CD4-positive, alpha-beta T cell treated with Interferon alpha-2 for 1 hour (primary cell): ENCODE measurements at regions not wholly inside any gene's neighbourhood (a gene's known extent, or its start where the extent isn't known, plus 50 kb on each side); places are given as distances from the start of the nearest gene placed in this dataset.
A peak's percentile ranks its signal among the peaks of the same experiment; 100 is the strongest.

ENCODE experiments used
- DNase-seq, 2 donors: peaks; one replicate each; pipeline ENCODE4 v3.0.0-alpha.2; 2020 to 2022

DNA sequence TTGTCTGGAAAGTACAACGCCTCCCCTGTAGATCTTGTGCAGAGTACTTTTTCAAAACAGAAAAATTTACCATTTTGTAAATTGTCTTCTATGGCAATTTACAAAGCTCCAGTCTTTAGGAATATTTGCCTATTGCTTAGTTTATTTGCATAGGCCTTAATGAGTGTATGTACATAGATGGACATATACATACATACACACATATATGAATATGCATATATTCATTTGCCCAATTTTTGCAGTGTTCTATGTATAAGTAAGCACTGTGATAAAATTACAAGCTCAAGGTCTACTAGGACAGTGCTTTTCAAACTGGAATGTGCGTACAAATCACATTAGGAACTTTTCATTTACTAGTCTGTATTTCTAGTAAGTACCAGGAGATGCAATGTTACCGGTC, 301.3 kb upstream of the SMARCA2 start:
- DNase-seq = no peak

DNA sequence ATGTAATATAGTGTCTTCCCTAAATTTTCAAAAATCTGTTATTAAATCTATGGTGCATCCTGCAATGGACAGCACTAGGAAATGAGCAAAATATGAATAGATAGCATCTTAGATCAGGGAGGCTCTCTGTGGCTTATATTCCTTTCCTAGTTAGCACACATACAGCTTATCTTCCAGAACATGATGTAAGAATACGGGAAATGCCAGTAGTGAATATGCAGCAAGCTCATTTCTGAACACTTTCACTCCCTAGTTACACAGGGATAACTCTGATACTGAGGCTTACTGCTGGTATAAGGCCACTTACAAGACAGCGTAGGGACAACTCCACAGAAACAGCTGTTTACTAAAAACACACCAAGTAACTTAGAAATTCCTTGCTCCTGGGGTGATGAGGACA, 297.3 kb upstream of the SMARCA2 start:
- no peak for DNase-seq

DNA sequence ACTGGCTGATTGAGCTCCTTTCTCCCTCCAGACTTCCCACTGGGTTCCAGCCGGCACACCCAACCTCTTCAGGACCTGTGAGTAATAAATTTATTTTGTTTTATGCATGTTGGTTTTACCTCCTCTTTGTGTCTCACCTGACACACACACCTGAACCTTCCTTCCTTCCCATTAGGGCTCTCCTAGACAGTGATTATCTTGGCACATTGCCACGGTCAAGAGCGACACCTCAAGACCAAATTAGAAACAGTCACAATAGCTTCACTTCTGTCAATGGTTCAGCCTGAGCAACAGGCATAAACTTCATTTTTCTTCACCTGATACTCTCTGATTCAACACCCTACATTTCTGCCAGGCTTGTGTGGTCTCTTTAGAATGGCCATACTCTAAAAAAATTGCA, 296.3 kb upstream of the SMARCA2 start:
- no peak for DNase-seq

DNA sequence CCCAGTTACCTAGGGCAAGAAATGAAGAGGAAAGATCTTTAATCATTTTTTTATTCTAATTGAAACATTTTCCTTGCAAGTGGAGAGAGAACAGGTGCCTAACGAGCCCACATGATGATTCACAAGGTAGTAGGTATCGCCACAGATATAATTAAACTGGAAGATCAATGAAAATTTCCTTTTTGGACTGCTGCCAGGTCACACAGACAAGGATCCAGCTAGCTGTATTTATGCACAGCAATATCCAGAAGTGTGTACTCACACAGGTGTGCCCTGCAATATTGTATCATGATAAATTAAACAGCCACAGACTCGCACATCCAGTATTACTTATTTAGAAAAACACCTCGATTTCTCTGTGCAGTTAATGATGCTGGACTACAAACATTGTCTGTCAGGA, 294.0 kb upstream of the SMARCA2 start:
- DNase-seq = no peak

DNA sequence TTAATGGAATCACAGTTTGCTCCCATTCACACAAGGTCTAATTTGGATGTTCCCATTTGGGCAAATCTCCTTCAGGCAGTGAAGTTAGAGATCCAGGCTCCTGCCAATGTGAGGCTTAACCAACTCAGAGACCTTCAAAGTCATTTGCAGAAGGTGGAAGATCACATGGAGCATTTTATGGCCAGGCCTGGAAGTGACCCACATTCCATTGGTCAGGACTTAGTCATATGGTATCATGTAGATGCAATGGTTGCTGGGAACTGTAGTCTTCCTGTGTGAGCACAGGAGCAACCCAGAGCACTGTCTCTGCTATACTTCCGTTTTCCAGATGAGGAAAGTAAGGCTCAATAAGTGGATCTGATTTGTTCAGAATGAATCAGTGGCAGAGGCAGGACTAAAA, 292.7 kb upstream of the SMARCA2 start:
- no peak for DNase-seq

DNA sequence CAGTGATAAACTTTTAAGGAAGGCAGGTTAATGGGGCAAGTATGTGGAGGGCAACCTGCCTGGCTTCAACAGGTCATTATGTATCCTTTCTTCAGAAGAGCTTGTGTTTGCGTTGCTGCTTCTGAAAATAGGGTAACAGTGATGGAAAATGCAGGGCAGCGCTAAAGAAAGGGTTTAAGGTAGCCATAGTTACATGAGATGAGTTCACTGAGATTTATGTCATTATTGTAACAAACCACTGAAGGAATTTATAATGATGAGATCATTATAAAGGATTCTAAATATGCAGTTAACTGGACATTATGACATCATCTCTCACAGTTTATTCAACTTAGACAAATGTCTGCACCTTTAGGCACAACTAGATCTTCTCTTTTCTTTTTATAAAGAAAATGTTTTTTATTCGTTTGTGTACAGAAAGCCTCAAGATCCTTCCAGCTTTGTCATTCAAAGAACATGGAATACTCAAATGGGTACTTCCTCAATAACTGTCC, 291.6 kb upstream of the SMARCA2 start:
- no peak for DNase-seq

DNA sequence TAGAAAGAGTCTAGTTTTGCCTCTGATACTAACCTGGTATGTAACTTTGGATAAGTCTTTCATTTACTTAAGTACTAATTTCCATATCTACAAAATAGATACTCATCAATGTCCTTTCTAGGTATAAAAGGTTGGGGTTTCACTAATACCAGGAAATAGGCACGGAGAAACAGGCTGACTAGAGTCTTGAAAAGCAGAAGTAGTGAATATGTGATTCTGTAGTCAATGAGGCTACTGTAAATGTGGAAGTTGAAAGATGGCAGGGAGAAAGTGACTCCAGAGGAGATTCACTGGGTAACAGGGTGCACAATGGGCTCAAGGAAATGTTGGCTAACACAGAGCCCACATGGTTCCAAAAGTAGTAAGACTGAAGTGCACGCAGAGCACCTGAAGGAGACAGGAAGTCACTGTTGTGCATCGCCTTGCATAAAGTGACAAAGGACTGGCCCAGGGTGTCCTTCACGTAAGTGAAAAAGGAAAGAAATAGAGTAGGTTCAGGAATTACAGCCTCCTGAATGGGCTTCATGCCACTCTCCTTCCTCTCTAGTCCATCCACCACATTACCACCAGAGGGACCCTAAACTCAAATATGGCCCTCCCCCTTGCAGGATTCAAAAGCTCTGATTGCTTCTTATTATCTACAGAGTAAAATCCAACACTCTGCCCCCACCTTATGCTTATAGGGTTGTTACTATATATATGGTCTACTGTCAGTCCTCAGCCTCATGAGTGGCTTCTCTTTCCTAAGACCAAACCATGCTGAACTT, 288.0 kb upstream of the SMARCA2 start:
- peak in 1 of 2 donors; percentile 21 for DNase-seq

DNA sequence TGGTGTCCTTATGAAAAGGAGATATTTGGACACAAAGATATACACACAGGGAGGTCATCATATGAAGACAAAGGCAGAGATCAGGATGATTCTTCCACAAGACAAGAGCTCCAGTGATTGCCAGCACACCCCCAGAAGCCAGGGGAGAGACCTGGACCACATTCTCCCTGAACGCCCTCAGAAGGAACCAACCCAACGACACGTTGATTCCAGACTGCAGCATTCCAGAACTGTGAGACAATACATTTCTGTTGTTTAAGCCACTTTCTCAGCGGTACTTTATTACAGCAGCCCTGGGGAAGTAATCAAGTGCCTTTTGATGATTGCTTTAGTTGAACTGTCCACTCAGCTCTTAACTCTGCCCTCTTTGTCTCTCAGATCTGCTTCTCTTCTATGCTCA, 285.5 kb upstream of the SMARCA2 start:
- no peak for DNase-seq

DNA sequence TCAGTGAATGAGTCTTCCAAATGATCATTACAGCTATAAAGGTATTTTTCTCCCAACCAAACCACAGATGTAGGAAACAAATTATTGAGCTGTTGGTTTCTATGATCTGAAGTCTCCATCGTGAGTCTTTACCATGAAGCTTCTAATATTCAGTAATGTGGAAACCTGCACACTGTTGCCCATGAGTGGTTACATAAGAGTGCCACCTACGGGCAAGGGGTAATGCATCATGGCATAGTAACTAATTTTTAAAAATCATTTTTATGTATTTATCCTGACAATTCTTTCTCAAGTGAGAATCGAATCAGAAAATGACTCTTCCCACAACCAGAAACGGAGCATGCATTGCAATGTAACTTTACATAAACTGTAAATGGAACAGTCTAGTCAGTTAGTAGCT, 282.5 kb upstream of the SMARCA2 start:
- no peak for DNase-seq

DNA sequence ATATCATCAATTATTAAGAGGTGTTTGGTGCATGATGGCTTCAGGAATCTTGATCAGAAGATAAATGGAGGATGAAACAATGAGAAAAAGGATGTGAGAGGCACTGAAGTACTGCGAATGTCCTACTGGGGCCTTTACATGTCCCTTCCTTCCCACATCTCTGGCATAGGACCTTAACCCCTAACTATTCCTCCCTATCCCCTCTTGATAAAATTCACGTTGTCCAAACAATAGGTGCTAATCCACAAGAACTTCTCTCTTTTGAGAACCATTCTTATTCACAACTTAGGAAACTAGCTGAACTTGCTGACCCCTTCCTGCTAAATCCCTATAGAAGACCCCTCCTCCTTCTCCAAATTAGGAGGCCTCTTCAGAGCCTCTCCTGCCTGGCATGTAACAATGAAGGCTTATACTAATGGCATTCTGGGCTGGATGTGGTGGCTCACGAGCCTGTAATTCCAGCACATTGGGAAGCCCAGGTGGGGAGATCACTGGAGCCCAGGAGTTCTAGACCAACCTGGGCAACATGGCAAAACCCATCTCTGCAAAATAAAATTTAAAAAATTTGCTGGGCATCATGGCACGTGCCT, 276.5 kb upstream of the SMARCA2 start:
- no peak for DNase-seq

DNA sequence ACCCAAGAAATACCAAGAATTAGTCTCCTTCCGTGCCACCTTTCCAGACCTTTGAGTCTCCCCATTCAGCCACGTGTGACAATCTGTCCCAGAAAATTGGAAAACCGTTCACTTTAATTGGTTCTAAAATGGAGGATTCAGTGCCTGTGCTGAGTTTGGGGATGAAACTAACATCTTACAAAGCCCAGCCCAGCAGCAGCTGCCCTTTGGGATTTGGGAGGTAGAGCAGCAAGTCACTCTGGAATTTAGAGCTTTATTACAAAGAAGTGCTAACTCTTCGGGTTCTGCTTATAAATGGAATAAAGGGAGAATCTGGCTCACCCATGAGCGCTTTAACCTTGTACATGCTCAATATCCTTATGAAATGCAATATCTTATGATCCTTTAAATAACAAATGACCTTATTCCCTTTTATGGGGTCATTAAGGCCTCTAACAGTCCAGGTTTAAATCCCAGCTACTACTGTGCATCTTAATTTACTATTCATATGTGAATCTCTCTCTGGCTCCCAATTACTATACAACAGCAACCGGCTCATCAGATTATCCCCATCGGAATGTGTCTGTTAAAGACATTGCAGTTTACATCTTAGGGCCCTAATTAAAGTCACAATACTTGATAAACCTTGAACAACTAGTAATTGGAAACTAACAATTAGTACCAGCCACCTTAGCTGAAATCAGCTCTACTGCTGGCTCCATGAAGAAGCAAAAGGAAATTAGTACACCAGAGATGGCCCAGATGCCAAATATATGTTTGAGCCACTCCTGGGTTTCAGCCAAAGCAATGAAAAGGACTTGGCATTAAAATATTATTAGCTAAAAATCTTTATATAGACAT, 271.8 kb upstream of the SMARCA2 start:
- DNase-seq = no peak

DNA sequence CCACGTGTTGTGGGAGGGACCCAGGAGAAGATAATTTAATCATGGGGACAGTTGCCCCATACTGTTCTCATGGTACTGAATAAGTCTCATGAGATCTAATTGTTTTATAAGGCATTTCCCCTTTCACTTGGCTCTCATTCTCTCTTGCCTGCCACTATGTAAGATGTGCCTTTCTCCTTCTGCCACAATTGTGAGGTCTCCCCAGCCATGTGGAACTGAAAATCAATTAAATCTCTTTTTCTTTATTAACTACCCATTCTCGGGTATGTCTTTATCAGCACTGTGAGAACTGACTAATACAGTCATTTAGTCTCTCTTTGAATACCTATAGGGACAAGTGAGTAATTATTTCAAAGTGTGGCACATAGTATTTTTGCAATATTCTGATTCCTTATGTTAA, 269.2 kb upstream of the SMARCA2 start:
- DNase-seq = no peak

DNA sequence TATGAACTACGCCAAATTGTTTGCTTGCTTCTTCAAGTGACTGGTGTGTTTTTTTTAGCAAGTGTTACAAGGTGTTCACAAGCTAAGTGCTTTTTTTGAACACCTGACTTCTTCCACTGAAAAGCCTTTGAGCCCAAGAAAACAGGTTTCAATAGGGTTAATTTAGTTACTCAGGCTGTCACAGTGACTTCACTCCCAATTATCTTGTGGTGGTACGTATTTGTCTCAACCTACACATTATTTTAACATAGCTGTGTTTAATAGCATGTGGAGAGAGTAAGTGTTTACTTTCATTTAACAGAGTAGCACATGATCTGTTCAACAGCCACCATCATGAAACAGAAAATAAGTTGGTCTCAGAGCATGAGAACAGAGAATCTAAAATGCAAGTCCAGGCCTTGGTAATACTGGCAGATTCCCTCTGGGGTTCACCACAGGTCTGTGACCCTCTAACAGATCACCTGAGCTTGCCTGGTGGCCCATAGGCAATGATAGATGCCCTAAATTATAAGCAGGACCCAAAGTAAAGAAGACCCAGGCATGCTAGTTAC, 267.7 kb upstream of the SMARCA2 start:
- no peak for DNase-seq

DNA sequence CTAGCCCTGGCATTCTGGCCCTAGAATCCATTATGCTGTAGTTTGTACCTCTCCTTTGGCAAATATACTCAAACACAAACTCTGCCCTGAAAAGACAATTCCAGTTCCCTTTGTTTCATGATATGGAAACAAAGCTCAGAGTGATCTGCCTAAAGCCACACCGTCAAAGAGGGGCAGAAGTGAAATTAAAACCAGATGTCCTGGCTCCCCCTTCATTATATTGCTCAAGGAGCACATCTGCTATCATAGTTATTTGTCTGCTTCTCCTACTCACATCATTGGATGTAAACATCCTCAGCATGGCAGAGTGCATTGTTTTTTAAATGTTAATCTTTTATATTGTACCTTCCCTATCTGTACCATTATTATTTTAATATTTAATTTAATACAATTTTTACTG, 266.7 kb upstream of the SMARCA2 start:
- DNase-seq = no peak

DNA sequence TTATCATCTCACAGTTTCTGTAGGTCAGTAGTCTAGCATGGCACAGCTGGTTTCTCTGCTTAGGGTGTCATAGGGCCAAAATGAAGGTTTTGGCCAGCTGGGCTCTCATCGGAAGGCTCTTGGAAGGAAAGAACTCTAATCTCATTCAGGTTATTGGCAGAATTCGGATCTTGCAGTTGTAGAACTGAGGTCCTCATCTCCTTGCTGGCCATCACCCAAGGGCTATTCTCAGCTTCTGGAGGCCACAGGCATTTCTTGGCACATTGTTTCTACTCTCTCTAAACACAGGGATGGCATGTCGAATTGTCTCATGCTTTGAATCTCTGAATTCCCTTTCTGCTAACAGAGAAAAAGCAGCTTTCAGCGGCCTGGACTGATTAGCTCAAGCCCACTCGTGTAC, 258.0 kb upstream of the SMARCA2 start:
- no peak for DNase-seq

DNA sequence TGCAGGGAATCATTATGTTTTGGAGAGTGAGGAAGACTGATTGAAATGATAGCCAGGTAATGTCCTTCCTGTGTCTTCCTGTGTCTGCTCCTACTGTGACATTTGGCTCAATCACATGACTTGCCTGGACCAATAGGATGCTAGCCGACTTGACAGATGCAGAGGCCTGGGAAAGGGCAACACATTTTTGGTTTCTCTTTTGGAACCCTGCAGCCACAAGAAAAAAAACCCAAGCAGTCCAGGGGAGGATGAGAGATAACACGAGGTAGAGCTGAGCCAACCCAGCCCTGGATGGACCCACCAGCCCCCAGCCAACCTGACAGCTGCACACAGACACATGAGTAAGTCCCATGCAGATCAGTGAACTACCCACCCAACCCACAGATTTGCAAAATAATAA, 256.1 kb upstream of the SMARCA2 start:
- no peak for DNase-seq

DNA sequence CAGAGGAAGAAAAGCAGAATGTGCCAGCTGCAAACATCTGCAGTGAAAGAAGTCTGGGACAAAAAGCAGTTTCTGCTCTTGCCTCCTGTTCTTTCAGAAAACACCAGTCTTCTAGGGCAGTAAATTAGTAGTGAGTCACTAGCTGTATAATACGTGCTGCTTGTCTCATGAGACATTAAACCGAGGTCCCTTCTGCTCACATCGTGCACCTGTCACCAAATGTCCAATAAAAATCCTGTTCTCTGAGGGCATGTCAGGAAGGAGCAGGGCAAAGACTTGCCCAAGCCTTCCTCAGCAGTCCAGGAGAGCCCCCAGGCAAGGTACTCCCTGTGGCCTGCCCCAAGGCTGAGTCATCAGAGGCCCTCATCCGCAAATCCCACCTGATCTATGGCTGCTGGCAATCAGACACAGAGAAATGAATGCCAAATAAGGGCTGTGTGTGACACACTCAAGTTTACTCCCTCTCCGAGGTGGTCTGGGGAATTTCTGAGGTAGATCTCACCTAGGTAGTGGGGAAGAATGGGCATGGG, 255.3 kb upstream of the SMARCA2 start:
- no peak for DNase-seq

DNA sequence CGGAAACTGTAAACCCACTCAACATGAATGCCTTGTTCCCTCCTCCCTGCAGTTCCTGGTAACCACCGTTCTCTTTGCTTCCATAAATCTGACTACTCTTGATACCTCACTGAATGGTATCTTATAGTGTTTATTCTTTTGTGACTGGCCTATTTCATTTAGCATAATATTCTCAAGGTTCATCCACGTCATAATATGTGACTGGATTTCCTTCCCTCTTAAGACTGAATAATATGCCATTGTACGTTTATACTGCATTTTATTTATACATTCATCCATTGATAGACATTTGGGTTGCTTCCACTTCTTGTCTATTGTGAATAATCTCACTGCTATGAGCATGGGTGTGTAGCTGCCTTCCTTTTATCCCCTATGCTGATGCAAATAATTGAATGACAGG, 253.3 kb upstream of the SMARCA2 start:
- no peak for DNase-seq

DNA sequence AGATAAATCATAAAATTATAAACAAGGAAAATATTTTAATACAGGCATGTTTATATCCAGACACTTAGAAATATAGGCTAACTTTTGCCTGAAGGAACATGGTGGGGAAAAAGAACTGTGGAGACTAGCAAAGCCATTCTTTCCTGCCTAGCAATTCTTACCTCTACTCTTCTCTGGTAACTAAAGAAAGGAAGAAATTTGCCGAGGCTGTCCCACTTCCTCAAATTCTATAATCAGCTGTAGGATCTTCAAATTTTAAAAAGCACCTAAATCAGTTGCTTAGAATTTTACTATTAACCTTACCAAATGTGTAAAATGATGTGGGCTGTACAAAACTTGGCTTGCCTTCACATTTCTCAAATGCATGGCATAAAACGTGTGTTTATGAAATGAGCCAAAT, 249.1 kb upstream of the SMARCA2 start:
- no peak for DNase-seq

DNA sequence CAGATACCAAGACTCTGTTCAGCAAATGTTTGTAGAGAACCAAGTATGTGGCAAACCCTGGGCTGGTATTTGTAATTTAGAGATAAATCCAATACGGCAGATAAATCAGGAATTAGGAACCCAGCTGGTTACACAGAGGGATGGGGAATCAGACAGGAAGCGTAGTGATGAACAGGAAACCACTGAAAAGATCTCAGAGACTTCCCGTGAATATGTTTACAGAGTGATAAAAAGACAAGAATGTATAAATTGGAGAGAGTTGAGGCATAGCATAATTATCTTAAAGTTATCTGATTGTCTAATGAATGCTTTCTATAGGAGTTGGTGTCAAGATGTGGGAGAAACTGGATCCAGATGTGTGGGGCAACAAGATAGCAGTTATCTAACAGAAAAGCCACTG, 246.6 kb upstream of the SMARCA2 start:
- no peak for DNase-seq

DNA sequence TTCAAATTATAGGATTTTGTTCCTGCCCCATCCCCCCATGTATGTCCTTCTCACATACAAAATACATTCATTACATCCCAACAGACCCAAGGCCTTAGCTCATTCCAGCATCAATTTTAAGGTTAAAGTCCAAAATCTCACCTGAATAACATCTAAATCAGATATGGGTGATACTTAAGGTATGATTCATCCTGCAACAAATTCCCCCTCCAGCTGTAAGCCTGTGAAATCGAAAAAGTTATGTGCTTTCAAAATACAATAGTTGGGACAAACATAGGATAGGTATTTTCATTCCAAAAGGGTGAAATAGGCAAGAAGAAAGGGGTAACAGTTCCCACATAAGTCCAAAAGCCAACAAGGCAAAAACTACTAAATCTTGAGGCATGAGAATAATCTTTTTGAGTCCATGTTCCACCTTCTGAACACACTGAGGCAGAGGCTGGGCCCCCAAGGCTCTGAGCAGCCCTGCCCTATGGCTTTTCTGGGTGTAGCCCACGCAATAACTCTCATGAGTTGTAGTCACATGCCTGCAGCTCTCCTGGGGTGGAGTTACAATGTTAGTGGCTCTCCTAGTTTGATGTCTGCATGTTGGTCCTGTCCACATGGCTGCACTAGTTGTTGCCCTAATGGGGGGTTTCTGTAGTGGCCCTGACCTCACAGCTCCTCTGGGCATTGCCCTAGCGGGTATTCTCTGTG, 243.9 kb upstream of the SMARCA2 start:
- DNase-seq = no peak

DNA sequence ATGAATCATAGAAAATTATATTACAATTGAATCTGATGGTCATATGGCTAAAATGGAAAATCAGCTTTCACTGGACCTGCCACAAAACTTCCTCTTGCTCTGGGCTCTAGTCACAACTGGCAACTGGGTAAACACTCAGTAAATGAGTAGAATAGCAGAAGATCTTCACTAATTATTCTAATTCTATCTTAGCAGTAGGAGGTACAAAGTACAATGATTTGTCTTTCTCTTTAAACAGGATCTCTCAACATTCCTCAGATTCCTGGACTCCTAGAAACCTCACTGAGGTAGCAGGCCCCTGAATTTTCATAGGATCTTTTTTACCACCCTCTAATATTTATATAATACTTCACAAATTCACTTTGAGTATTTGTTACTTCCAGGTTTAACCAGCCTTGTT, 239.9 kb upstream of the SMARCA2 start:
- no peak for DNase-seq

DNA sequence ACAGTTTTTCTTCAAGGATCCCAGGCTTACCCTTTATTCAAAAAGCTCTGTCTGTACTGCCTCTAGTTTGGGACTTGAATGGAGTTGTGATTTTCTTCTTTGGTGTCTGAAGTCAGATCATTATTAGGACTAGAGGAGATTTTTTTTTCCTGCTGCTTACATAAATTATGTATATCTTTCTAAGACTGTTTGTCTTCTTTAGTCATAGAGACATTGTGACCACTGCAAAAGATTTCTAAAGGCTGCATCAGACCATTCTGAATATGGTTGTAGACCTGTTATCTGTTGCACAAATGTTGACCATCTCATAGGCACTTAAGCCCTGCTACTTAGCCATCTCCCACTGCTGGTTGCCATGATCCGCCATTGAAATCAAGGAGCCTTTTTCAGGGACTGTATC, 238.5 kb upstream of the SMARCA2 start:
- no peak for DNase-seq
